GM20000 (cell line): ENCODE measurements at regions not wholly inside any gene's neighbourhood (a gene's known extent, or its start where the extent isn't known, plus 50 kb on each side); places are given as distances from the start of the nearest gene placed in this dataset.

Source experiments
- DNase-seq: peaks from one replicate; pipeline ENCODE4 v3.0.0; 2012; ENCODE audit warnings: low spot score
- TF ChIP-seq, protein P1 (sequence below): IDR thresholded peaks from 2 replicates; pipeline ENCODE4 v1.5.1; 2012; ENCODE audit warnings: mild to moderate bottlenecking, control low read depth; ENCODE audit errors: extremely low read depth, missing control alignments

DNA sequence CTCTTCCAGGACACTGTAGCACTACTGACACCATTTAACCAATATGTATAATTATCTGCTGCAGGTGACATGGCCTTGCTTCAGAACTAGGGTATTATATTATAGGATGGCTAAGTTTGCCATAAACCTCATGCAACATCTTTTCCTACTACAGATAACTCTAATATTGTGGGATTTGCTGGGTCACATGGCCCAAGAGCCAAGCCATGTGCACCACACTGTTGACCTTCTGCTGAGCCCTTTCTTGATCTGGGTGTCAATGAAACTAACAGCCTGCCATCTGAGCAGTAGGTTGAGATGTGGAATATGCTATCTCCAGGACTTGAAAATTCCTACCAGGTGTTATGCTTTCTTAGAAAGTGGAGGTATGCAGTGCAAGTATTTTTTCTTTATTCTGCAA lies 2291.1 kb downstream of the MRPL39 start:
- DNase-seq = no peak
- TF ChIP-seq, protein P1, sequence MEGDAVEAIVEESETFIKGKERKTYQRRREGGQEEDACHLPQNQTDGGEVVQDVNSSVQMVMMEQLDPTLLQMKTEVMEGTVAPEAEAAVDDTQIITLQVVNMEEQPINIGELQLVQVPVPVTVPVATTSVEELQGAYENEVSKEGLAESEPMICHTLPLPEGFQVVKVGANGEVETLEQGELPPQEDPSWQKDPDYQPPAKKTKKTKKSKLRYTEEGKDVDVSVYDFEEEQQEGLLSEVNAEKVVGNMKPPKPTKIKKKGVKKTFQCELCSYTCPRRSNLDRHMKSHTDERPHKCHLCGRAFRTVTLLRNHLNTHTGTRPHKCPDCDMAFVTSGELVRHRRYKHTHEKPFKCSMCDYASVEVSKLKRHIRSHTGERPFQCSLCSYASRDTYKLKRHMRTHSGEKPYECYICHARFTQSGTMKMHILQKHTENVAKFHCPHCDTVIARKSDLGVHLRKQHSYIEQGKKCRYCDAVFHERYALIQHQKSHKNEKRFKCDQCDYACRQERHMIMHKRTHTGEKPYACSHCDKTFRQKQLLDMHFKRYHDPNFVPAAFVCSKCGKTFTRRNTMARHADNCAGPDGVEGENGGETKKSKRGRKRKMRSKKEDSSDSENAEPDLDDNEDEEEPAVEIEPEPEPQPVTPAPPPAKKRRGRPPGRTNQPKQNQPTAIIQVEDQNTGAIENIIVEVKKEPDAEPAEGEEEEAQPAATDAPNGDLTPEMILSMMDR = no peak

DNA sequence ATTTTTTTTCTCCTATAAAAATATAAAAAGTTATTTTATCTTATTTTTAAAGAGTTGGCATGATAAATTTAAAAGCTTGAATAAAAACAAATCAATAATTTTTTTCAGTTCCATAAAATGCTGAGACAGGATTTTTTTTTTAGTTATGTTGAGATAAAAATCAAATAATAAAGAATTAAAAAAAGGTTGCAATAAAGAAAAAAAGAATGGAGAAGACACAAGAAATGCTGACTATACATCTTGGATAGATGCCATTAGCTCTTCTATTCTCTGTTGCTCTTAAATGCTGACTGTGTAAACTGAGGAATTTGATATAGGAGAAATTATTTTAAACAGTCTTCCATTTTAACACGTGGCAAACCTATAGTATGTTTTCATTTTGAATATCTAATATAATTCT lies 2298.5 kb downstream of the MRPL39 start:
- no peak for DNase-seq
- TF ChIP-seq, protein P1 = no peak

DNA sequence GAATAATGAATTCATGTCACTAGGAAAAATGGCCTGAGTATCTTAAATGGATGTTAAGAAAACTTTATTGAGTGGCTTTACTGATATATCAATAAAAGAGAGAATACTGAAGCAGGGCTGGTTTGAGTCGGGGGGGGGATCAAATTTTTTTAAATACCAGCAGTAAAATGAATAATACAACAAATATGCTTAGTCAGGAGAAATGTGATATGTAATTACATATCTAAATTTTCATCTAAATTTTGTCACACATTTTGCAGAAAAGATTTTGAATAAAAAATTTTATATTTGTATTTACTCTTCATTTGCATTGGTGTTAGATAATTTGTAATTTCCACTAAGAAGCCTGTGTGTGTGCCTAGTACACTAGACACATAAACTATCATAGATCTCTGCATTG lies 2300.2 kb downstream of the MRPL39 start:
- DNase-seq = no peak
- TF ChIP-seq, protein P1 = no peak

DNA sequence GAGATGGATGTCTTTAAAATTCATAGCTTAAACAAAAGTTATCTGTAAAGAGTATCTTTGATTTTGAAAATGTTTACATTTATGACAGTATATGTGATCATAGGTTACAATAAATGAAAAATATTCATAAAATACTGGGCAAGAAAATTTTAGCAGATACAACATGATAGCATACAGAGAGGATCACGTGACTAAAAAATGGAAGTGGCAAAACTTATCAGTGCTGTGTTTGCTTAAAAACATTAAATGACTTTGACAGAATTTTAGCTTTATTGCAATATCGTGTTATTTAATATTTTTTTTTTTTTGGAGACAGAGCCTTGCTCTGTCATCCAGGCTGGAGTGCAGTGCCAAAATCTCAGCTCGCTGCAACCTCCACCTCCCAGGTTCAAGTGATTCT lies 2294.1 kb downstream of the NCAM2 start:
- TF ChIP-seq, protein P1 = no peak
- DNase-seq = no peak

DNA sequence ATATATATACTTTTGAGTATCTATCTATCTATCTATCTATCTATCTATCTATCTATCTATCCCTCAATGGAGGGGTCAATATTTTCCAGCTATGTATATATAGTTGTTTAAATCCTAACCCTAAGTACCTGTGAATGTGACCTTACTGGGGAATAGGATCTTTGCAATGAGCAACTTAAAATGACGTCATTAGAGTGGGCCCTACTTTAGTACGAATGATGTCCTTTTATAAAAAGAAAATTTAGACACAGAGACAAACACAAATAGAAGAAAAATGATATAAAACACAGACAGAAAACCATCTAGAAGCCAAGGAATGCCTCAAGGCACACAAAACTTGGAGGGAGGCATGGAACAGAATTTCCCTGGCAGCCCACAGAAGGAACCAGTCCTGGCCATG lies 2283.7 kb downstream of the NCAM2 start:
- no peak for DNase-seq
- TF ChIP-seq, protein P1 = no peak

DNA sequence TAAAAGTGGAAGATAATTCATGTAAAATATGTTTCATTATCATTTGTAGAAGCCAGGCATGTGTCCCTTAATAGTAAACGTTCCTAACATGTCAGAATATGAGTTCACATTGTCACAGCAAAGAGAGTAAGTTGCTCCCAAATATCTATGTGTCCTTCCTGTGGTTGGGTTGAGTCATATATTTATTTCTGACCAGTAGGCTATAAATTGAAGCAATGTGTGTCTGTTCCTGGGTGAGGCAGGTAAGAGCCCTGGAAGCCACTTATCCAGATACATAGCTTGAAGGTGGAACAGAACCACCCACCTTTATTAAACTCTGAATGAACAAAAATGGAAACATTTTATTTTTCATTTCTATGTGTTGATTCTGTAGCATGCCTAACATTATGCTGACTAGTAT lies 2251.6 kb downstream of the NCAM2 start:
- TF ChIP-seq, protein P1 = no peak

DNA sequence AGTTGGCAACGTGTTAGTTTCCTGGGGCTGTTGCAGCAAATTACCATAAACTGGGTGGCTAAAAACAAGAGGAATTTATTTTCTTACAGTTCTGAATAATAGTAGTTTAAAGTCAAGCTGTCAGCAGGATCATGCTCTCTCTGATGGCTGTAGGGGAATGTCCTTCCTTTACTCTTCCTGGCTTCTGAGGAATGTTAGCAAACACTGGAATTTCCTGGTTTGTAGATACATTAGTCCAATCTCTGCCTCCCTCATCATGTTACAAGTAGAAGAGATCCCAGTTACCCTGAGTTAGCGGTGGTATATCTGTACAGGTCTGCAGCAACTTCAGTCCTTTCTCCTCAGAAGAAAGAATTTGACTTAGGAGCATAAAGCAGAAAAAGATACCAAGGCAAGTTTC lies 2249.1 kb downstream of the NCAM2 start:
- TF ChIP-seq, protein P1 = no peak
- no peak for DNase-seq

More for the DNA sequence above, 2251.6 kb downstream of the NCAM2 start:
- DNase-seq = no peak

DNA sequence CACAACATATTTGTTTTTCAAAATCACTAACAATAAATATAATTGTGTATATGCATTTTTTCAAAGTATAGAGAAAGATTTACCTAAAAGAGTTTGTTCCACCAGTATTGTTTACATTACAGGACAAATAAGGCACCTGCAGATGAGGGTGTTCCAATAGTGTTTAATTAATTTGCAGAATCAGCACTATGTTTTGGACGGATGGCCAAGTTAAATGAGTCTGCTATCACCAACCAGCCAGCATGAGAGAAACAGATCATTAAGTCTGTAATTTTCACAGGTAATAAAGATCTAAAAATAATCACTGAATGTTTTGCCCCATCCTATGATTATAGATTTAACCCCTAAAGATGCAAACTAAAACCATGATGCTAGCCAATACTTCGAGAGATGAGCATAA lies 2247.0 kb downstream of the NCAM2 start:
- DNase-seq = no peak
- TF ChIP-seq, protein P1 = no peak
